ENCODE measurements at regions not wholly inside any gene's neighbourhood (a gene's known extent, or its start where the extent isn't known, plus 50 kb on each side); places are given as distances from the start of the nearest gene placed in this dataset.
"Not testable (repeated sequence)": the region's sequence is repeated elsewhere in the genome, so short reads cannot be mapped to it uniquely, and the experiment has no call there.

DNA sequence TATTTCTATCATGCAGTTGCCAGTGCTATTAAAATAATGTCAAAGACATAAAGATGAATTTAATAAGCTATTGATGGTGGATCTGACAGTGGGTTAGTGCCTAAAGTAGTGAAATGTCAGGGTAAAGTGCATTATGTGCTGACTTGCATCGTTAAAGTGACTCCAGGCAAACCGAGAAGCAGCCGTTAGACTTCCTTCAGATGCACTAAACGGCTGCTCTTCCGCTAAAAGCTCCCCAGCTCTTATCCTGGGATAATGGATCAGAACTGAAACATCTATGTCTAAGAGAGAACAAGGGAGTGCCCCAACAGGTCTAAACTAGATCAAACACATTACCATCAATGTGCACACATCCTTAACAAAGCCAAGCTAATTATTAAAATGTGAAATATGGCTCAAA, 468.2 kb downstream of the NTRK2 start:
- no peak for DNase-seq

DNA sequence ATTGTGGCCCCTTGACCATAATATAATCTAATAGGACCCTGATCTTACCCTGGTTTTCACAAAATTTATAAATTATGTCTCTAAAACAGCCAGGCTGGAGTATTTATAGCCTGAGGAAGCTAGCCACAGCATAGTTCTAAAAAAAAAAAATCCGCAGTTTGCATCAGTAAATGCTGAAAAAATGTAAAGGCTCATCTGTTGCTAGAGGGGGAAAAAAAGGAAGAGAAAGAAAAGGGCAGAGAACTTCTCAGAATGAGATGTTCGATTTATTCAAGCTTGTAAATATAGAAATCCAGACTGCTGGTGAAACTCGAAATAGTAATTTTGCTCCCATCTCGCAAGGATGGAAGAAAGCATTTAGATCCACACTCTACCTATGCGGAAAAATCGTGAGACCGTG, 467.5 kb downstream of the NTRK2 start:
- no peak for DNase-seq

DNA sequence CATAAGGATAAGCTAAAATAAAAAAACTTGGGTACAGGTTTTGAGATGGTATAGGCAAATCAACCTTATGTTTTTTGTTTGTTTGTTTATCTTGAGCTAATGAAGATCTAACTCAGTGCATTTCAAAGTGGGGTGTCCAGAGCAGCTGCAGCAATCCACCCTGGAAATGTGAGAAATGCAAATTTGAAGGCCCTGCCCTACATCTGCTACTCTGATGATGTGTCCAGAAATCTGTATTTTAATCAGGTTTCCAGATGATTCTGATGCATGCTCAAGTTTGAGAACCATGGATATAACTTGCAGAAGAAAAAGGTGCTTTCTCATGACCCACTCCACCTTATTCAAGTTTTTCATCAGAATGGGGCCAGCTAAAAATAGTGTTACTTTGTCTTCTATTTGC, 467.0 kb downstream of the NTRK2 start:
- no peak for DNase-seq

DNA sequence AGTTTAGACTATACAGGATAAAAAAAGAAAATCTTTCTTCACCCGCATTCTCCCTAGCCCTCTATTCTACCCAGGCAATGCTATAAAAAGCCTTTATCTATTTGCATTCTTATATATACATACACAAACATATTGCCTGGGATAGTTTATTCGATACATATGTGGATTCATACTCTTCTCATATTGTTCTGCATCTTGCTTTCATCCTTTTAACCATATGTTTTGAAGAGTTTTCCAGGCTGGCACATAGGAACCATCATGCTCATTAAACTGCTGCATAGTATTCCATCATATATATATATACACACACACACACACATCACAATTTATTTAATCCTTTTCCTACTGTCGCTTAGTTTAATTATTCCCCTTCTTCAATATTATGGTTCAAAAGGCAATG, 461.2 kb downstream of the NTRK2 start:
- DNase-seq: no peak

DNA sequence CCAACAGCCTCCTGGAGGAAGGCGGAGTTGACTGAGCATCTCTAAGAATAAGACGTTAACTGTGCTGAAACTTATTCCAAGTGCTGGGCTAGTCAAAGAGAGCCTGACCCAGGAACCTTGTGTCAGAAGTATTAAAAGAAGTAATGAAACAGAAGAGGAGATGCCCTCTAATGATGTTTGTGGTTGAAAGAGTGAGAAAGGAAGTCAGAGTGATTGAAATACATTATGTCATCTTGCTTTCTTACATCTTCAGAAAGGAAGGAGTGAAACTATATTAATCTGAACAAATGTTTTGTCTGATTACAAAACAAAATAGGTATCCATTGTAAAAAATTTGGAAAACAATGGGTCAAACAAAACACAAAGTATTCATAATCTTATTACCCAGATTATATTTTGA, 460.7 kb downstream of the NTRK2 start:
- no peak for DNase-seq

DNA sequence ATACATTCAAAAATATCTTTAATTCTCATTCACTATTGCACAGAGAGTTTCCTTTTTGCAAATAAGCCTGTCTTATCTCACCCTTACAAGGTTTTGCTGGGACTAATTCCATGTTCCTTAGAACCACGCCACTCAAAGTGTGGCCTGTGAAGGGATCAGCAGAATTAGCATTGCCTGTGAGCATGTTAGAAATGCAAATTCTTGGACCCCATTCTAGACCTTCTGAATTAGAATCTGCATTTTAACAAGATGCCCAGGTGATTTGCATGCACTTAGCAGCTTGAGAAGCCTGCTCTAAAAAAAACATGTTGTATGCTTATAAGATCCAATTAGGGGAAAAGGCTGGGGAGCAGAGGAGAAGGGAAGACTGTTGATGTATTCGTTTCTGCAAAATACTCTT, 460.0 kb downstream of the NTRK2 start:
- no peak for DNase-seq

DNA sequence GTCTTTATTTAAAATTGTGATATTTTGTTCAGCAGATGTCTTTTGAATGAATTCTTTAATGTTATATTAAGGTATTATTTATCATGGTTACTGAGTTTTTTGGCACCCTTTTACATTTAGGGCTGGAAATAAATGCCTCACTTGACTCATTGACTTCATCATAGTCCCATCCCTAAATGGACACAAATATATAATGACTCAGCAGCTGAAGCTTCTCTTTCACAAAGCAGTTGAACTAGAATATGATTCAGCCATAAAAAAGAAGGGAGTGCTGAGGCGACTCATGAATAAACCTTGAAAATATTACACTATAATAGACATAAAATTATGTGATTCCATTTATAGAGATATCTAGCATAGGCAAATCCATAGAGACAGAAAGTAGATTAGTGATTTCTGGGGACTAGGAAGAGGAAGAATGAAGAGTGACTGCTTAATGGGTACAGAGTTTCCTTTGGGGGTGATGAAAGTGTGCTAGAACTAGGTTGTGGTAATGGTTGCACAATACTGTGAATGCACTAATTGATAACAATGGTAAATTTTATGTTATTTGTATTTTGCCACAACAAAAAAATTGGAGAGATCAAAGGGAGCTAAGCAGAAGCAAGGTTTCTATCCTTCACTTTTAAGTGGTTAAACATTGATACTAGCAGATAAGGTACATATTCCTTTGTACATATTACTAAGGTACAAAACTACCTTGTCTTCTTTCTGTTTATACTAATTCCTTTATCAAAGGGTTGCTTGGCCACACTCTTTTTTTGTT, 449.6 kb downstream of the NTRK2 start:
- DNase-seq: no peak

DNA sequence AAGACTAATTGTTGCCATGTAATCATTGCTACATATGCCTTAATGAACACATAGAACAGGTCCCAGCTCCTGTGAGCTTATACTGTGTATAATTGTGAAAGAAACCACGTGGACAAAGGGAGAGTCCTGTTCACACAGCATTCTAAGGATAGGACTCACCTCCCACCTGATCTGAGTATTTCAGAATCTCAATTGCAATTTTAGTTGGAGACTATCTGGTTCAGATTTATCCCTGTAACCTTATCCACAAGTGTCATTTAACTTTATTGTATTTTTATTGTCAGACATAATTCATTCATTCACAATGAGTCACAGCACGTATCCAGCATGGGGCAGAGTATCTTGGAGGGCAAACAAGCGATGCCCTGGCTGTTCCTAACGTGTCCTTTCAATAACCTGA, 448.3 kb downstream of the NTRK2 start:
- no peak for DNase-seq

DNA sequence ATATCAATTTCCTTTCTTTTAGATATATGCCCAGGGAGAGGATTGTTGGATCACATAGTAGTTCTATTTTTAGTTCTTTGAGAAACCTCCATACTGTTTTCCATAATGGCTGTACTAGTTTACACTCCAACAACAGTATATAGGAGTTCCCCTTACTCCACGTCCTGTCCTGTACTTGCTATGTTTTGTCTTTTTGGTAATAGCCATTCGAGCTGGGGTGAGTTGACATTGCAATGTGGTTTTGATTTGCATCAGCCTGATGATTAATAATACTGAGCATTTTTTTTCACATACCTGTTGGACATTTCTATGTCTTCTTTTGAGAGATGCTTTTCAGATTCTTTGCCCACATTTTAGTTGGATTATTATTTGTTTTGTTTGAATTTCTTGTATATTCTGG, 445.9 kb downstream of the NTRK2 start:
- DNase-seq: no peak

DNA sequence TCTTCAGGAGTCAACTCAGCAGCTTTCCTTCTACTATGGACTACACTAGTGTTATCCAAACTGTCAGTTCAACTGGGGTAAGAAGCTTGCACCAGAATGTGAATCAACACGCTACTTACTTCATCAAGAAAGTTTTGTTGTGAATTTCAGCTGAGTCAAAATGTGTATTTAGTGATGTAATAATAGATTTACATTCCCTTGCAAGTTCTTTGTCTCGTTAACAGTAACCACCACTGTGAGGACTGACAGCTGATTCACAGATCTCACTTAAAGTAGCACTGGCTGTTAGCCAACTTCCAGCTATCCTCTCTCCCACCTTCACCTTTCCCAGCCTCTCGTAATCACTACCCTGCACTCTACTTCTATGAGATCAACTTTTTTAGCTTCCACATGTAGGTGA, 445.3 kb downstream of the NTRK2 start:
- peak; percentile 4 for DNase-seq

DNA sequence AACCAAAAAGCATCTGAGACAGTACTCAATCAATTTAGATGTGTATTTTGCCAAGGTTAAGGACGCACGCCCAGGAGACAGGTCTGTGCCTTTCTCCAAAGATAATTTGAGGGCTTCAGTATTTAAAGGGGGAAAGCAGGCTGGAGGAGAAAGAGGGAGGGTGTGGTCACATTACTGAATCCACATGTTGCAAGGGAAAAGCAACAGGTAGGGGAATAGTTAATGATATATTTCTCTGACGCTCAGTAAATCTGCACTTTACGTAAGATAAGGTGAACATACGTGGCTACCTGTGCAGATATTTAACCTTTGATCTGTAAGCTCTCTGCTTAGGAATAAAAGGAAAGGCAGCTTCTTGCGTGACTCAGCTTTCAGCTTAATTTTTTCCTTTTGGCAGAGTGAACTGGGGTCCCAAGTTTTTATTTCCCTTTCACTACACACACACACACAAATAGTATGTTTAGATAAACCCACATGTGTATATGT, 443.4 kb downstream of the NTRK2 start:
- DNase-seq: no peak

DNA sequence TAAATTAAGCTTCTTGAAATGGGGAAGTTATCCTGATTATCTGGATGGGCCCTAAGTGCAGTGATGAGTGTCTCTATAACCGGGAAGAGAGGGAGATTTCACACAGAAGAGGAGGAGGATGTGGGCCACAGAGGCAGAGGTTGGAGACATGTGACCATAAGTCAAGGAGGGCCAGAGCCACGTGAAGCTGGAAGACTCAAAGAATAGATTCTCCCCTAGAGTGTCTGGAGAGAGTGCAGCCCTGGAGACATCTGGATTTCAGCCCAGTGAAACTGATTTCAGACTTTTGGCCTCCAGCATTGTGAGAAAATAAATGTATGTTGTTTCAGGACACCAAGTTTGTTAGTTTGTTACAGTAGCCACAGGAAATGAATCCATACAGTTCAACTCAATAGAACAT, 442.9 kb downstream of the NTRK2 start:
- no peak for DNase-seq

DNA sequence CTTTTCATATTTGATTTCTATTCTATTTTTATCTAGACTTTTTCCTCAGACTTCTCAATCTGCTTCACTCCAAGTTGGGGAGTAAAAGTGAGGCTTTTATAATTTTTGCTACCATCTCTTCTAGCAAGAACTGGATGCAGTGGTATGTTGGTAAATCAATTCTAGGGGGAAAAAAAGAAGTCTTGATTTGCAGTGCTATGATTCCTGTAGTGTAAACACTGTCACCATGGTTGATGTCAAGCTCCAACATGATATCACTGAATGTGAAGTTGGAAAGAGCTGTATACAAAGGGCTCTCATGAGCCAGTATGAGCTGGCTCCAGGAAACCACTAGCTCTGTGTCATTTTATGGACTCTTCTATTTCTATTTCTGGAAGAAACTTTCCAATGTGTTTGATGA, 439.2 kb downstream of the NTRK2 start:
- DNase-seq: no peak

DNA sequence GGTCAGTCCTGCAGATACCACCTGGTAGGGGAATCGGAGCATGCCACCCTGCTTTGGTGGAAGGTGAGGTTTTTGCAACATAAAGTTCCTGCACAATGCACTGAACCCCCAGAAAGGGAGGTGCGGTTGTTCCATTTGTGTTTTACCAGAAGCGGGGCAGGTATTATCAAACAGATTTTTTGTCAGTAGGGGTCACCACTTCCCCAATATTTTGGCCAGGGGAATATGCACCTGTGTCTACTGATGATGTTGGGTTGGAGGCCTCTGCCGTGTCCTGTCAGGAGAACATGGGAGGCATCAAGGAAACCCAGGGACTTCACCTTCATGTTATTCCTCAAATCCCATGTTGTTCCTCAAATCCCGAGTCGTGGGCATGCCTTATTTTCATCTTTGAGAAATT, 438.7 kb downstream of the NTRK2 start:
- DNase-seq: no peak

DNA sequence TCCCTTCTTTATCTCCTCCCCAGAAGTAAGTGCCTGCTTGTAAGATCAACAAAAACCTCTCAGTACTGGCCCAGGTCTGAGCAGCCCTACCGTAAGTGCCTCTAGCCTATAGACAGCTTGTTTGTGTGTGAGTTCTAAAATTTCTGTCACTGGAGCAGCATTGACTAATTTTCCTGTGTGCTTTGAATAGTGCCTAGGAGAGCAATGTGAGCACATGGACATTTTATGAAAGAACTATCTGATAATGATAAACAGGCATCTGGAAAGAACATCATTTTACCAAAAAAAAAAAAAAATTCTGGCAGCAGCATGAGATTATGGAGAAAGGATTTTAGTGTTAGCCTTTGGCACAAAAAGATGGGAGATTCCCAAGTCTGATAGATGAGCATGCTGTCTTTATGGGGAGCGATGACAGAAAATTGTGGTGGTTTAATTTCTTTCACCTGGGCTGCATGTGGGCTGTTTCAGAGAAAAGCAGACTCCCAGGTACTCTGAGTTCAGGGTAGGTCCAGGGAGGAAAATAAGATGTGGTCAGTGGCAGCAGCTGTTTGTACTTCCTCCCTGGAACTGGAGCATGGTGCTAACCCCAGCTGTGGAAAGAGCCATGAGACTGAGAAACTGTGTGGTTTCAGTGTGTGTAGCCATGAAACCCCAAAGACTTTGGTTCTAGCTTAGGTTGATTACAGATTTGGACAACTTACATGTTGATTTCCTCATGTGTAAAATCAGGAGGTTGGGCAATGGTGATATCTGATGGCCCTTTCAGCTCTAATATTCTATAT, 419.9 kb downstream of the NTRK2 start:
- DNase-seq: no peak

DNA sequence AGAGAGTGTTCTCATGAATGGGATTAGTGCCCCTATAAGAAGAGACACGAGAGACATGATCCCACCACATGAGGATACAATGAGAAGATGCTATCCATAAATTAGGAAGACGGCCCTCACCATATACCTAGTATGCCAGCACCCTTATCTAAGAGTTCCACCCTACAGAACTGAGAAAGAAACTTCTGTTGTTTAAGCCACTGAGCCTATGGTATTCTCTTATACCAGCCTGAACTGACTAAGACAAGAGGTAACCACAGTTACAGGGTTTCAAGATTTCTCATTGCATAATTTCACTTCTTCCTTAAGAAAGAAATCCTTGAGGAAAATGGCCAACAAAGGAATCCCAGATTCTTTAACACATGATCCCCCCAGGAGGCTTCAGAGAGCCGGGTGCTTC, 412.4 kb downstream of the NTRK2 start:
- no peak for DNase-seq

DNA sequence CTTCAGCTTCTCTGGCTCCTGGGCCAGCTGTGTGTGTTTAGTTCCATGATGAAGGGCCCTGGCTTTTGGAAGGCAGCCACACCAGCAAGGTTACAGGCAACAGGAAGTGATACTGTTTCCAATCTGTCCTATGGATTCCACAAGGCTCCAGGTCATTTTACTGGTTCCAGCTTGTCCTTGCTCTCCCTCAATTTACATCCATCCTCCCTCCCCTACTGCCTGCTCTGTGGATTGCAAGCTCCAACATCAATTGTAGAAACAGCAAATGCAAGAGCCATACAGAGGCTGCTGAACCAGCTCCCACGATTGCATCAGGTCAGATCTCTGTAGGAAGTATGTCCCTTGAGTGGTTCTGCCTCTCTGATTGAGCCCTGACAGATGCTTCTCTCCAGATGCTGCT, 409.8 kb downstream of the NTRK2 start:
- no peak for DNase-seq

DNA sequence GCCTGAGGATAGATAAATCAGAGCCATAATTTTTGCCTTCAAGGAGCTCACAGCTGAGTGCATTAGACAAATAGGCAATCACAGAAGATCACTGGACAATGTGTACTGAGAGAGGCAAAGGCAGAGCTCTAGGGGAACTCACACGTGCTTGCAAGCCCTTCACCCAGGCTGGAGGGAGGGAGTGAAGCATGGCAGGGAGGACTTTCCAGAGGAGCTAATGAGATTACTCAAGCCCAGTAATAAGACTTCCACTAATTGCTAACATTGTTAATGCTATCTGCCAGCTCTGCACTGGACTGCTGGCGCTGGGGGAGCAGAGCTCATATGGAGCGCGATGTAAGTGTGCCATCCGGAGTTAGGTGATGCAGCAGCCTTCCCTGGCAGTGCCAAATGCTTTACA, 408.4 kb downstream of the NTRK2 start:
- DNase-seq: no peak

DNA sequence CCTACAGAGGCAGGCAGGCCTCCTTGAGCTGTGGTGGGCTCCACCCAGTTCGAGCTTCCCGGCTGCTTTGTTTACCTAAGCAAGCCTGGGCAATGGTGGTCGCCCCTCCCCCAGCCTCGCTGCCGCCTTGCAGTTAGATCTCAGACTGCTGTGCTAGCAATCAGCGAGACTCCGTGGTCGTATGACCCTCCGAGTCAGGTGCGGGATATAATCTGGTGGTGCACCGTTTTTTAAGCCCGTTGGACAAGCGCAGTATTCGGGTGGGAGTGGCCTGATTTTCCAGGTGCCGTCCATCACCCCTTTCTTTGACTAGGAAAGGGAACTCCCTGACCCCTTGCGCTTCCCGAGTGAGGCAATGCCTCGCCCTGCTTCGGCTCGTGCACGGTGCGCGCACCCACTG, 407.6 kb downstream of the NTRK2 start:
- not testable (repeated sequence) for DNase-seq
